GM23248 (cell line): ENCODE measurements at regions not wholly inside any gene's neighbourhood (a gene's known extent, or its start where the extent isn't known, plus 50 kb on each side); places are given as distances from the start of the nearest gene placed in this dataset.

Experiments
- EZH2 ChIP-seq: fragments of 200-600 bp; sonication (generic); IDR thresholded peaks from 2 replicates; pipeline ENCODE4 v1.6.1; 2018; ENCODE audit warnings: antibody characterized with exemption, mild to moderate bottlenecking; ENCODE audit not compliant: insufficient read depth, poor library complexity, severe bottlenecking
- EZH2phosphoT487 ChIP-seq: fragments of 200-600 bp; sonication (generic); IDR thresholded peaks from 2 replicates; pipeline ENCODE4 v1.6.1; 2018; ENCODE audit warnings: antibody characterized with exemption, moderate library complexity, mild to moderate bottlenecking, low read depth; ENCODE audit not compliant: insufficient read depth

DNA sequence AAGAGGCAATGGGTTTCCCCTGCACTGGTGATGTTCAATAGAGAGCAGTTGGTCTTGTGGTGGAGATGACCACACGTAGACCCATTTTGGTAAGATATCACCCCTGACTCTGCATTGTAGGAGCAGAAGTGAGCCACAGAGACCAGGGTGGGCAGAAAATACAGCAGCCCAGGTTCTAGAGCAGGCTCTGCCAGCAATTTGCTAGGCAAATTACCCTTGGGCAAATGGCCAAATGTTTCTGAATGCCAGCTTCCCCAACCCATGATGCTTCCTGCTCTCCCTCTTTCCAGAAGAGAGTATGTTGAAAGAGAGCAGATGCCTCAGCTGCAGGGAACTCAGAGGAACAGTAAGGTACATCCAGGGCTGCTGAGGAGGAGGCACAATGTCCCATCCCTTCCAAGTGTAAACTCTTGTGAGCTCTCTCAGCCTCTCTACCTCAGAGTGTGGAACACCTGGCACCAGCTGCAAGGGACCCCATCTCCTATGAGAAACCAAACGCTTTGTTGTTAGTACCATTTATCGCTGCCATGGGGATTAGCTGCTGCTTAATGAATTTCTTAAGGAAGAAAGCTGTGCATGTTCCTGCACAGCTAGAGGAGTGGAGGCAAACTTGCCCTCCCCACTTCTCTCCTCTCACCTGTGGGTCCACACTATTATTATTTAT is 317.5 kb upstream of the MOCS1 start:
- no peak for TF ChIP-seq EZH2phosphoT487
- no peak for TF ChIP-seq EZH2
